Activated CD4-positive, alpha-beta T cell treated with anti-CD3 and anti-CD28 coated beads, Interleukin-2, Interleukin-6, amounts not matched to agents 100 ng/mL and 50 ng/mL, durations not matched to agents 16 hours and 8 hours (primary cell): ENCODE measurements at regions not wholly inside any gene's neighbourhood (a gene's known extent, or its start where the extent isn't known, plus 50 kb on each side); places are given as distances from the start of the nearest gene placed in this dataset.
"Not testable (repeated sequence)": the region's sequence is repeated elsewhere in the genome, so short reads cannot be mapped to it uniquely, and the experiment has no call there.

Experiments
- DNase-seq: peaks from one replicate; pipeline ENCODE4 v3.0.0-alpha.2; 2020

GRCh38 chr10:64534616-64535015 lies 1013.4 kb downstream of the REEP3 start:
- DNase-seq = no peak

- no peak for DNase-seq
These were observed 1014.1 kb downstream of the REEP3 start for GRCh38 chr10:64535131-64535867.

GRCh38 chr10:64537112-64537511 lies 1015.9 kb downstream of the REEP3 start:
- no peak for DNase-seq

GRCh38 chr10:64537928-64538327 lies 1016.7 kb downstream of the REEP3 start:
- no peak for DNase-seq

- DNase-seq = no peak
These were observed 1024.9 kb downstream of the REEP3 start for GRCh38 chr10:64546073-64546472.

- no peak for DNase-seq
These were observed 1026.0 kb downstream of the REEP3 start for GRCh38 chr10:64547168-64547567.

GRCh38 chr10:64555666-64556065 lies 1034.5 kb downstream of the REEP3 start:
- DNase-seq = no peak

GRCh38 chr10:64558094-64558835 lies 1037.1 kb downstream of the REEP3 start:
- DNase-seq = no peak

- peak; percentile 40 for DNase-seq
These were observed 1049.9 kb downstream of the REEP3 start for GRCh38 chr10:64571056-64571455.

- DNase-seq = no peak
These were observed 1052.6 kb downstream of the REEP3 start for GRCh38 chr10:64573623-64574325.

GRCh38 chr10:64574371-64574770 lies 1053.2 kb downstream of the REEP3 start:
- DNase-seq = no peak

- DNase-seq = no peak
These were observed 1055.3 kb downstream of the REEP3 start for GRCh38 chr10:64576497-64576896.

- not testable (repeated sequence) for DNase-seq
These were observed 1057.6 kb downstream of the REEP3 start for GRCh38 chr10:64578757-64579156.

- no peak for DNase-seq
These were observed 1065.8 kb downstream of the REEP3 start for GRCh38 chr10:64586934-64587503.

- no peak for DNase-seq
These were observed 1072.9 kb downstream of the REEP3 start for GRCh38 chr10:64594072-64594471.

- no peak for DNase-seq
These were observed 1077.4 kb downstream of the REEP3 start for GRCh38 chr10:64598600-64598999.

- no peak for DNase-seq
These were observed 1080.1 kb downstream of the REEP3 start for GRCh38 chr10:64601298-64601697.

- DNase-seq = no peak
These were observed 1095.9 kb downstream of the REEP3 start for GRCh38 chr10:64617085-64617484.

GRCh38 chr10:64619102-64619501 lies 1097.9 kb downstream of the REEP3 start:
- no peak for DNase-seq

GRCh38 chr10:64626924-64627323 lies 1105.7 kb downstream of the REEP3 start:
- DNase-seq = no peak

GRCh38 chr10:64630534-64630933 lies 1109.3 kb downstream of the REEP3 start:
- DNase-seq = no peak

GRCh38 chr10:64635906-64636305 lies 1114.7 kb downstream of the REEP3 start:
- DNase-seq = no peak

- no peak for DNase-seq
These were observed 1115.3 kb downstream of the REEP3 start for GRCh38 chr10:64636461-64636860.
